GM12891 (cell line): ENCODE measurements at regions not wholly inside any gene's neighbourhood (a gene's known extent, or its start where the extent isn't known, plus 50 kb on each side); places are given as distances from the start of the nearest gene placed in this dataset.

Experiments used
- POLR2A ChIP-seq: IDR thresholded peaks from 2 replicates; pipeline ENCODE4 v1.6.1; 2011; ENCODE audit warnings: low read depth, low read length, control low read depth
- POLR2AphosphoS5 ChIP-seq: IDR thresholded peaks from 2 replicates; pipeline ENCODE4 v1.6.1; 2011; ENCODE audit warnings: low read depth, low read length, control low read depth
- TAF1 ChIP-seq: IDR thresholded peaks from 2 replicates; pipeline ENCODE4 v1.6.1; 2011; ENCODE audit warnings: low read depth, low read length, control low read depth

DNA sequence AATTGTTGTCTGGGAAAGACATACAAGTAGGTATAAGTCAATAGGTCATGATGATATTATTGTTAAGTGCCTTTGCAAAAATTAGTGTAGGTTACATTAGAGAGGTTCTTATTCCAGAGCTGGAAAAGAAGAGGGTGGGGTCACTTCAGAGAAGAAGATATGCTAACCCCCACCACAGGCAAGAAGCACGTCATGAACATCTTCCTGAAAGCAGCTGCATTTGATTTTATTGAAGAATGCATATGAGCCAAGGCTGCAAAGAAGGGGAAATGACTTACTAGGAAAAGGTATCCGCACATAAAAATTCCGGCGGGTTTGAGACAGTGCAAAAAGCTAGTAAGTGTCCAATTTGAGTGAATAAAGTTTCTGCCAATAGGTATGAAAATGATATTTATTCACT lies 195.3 kb upstream of the CDH2 start:
- no peak for TF ChIP-seq POLR2A
- no peak for TF ChIP-seq POLR2AphosphoS5
- TF ChIP-seq TAF1, result no peak
